SK-N-SH (cell line): ENCODE measurements at regions not wholly inside any gene's neighbourhood (a gene's known extent, or its start where the extent isn't known, plus 50 kb on each side); places are given as distances from the start of the nearest gene placed in this dataset.

ENCODE experiments used
- CHD2 ChIP-seq: fragments of 150-350 bp; IDR thresholded peaks from 2 replicates; pipeline ENCODE4 v1.6.1; 2018; ENCODE audit warnings: low read length; ENCODE audit not compliant: partially characterized antibody
- CTCF ChIP-seq: fragments of 200-600 bp; sonication (generic); IDR thresholded peaks from 2 replicates; pipeline ENCODE4 v1.6.1; 2017; ENCODE audit warnings: antibody characterized with exemption, mild to moderate bottlenecking, moderate library complexity
- EP300 ChIP-seq, 2 experiments: IDR thresholded peaks; 2 replicates each; pipeline versions ENCODE4 v1.4.0 to v1.6.1; 2012; ENCODE audit warnings: borderline replicate concordance in 1 of 2, low read depth in 1 of 2, low read length in 1 of 2
- EZH2phosphoT487 ChIP-seq: fragments of 200-600 bp; sonication (generic); IDR thresholded peaks from 2 replicates; pipeline ENCODE4 v1.6.1; 2017; ENCODE audit warnings: low read depth, mixed run types, mild to moderate bottlenecking, antibody characterized with exemption, moderate library complexity, borderline replicate concordance
- JUND ChIP-seq: IDR thresholded peaks from 2 replicates; pipeline ENCODE4 v1.4.0; 2012
- MXI1 ChIP-seq: IDR thresholded peaks from 2 replicates; pipeline ENCODE4 v1.6.1; 2012; ENCODE audit warnings: mild to moderate bottlenecking, low read depth, low read length, improper control_type of control experiment
- NFIC ChIP-seq: IDR thresholded peaks from 2 replicates; pipeline ENCODE4 v1.4.0; 2012; ENCODE audit warnings: borderline replicate concordance
- POLR2AphosphoS5 ChIP-seq: IDR thresholded peaks from 2 replicates; pipeline ENCODE4 v1.6.1; 2012; ENCODE audit warnings: low read depth, low read length
- REST ChIP-seq: IDR thresholded peaks from 2 replicates; pipeline ENCODE4 v1.6.1; 2012; ENCODE audit warnings: mild to moderate bottlenecking, low read depth, low read length, moderate library complexity
- RXRA ChIP-seq: IDR thresholded peaks from 2 replicates; pipeline ENCODE4 v1.4.0; 2012; ENCODE audit warnings: low read depth, mild to moderate bottlenecking, borderline replicate concordance
- TAF1 ChIP-seq: IDR thresholded peaks from 2 replicates; pipeline ENCODE4 v1.6.1; 2012; ENCODE audit warnings: low read depth, mild to moderate bottlenecking, low read length, moderate library complexity, borderline replicate concordance
- TEAD4 ChIP-seq: IDR thresholded peaks from 2 replicates; pipeline ENCODE4 v1.4.0; 2012; ENCODE audit warnings: mild to moderate bottlenecking, borderline replicate concordance; ENCODE audit not compliant: insufficient read depth
- TF ChIP-seq, protein P1 (sequence below): IDR thresholded peaks from 2 replicates; pipeline ENCODE4 v1.4.0; 2012; ENCODE audit warnings: low read depth

DNA sequence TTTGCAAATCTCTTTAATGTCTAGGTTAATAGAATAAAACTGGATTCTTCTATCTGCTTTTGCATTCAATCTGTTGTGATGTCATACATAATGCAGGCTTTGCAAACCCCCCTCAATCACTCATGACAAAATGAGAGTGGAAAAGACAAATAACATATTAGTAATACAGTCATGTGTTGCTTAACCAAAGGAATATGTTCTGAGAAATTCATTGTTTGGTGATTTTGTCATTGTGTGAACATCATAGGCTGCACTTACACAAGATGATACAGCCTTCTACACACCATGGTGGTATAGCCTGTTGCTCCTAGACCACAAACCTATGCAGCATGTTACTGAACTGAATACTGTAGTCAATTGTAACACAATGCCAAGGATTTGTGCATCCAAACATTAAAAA lies 87.3 kb upstream of the SEC61G start:
- TF ChIP-seq CTCF (no peak), POLR2AphosphoS5 (no peak), REST (no peak), EP300 (IDR thresholded peaks at IDR 0.05; ENCODE audit: borderline replicate concordance in 1 of 2, low read depth in 1 of 2, low read length in 1 of 2) (no peak), TEAD4 (no peak), NFIC (no peak), EZH2phosphoT487 (no peak), RXRA (no peak), CHD2 (no peak), MXI1 (no peak), JUND (no peak), TAF1 (no peak)
- TF ChIP-seq, protein P1, sequence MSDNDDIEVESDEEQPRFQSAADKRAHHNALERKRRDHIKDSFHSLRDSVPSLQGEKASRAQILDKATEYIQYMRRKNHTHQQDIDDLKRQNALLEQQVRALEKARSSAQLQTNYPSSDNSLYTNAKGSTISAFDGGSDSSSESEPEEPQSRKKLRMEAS = no peak
